ENCODE measurements at regions not wholly inside any gene's neighbourhood (a gene's known extent, or its start where the extent isn't known, plus 50 kb on each side); places are given as distances from the start of the nearest gene placed in this dataset.

GRCh38 chr1:14535619-14536355, 62.7 kb upstream of the KAZN start:
- WGBS (ENCODE audit: insufficient coverage): 92% methylated on average over 4 of the region's 6 CpGs

More at GRCh38 chr1:14535619-14536355, 62.7 kb upstream of the KAZN start:
- H3K4me3 Mint-ChIP-seq: no peak overlapping the region
- peaks cover 5% of the 10 kb centered on the region for H3K4me1 Mint-ChIP-seq
- Histone ChIP-seq H3K27me3 (replicated peaks in 1 of 4; ENCODE audit: control extremely low read depth in 1 of 4, control insufficient read depth in 3 of 4, insufficient read depth in 4 of 4, low read length in 3 of 4) (no peaks in the 10 kb centered on the region), H3K4me2 (replicated peaks; ENCODE audit: low read depth, low read length, poor library complexity, severe bottlenecking) (no peak overlapping the region), H3K4me1 (ENCODE audit: control insufficient read depth in 2 of 2, insufficient read depth in 2 of 2, low read length in 2 of 2) (peaks cover 0 to 7% of the 10 kb centered on the region in 2 donors), H3K4me3 (ENCODE audit: control extremely low read depth in 1 of 5, extremely low read depth in 1 of 5, insufficient read depth in 1 of 5, low read depth in 2 of 5, low read length in 4 of 5) (no peak overlapping the region), H3K9ac (ENCODE audit: low read length) (no peak overlapping the region), H3K27ac (ENCODE audit: low read length in 2 of 2) (no peak overlapping the region), H4K20me1 (ENCODE audit: control insufficient read depth, insufficient read depth, low read length, poor library complexity, severe bottlenecking) (no peaks in the 10 kb centered on the region), H3K79me2 (ENCODE audit: control insufficient read depth, insufficient read depth, low read length) (no peaks in the 10 kb centered on the region), H3K36me3 (replicated peaks in 1 of 2; ENCODE audit: control extremely low read depth in 1 of 2, control insufficient read depth in 1 of 2, extremely low read depth in 1 of 2, insufficient read depth in 2 of 2, low read length in 1 of 2) (no peaks in the 10 kb centered on the region), H2AFZ (ENCODE audit: insufficient read depth, low read depth, low read length, poor library complexity, severe bottlenecking) (no peak overlapping the region), H3K9me3 (ENCODE audit: control extremely low read depth in 1 of 3, control insufficient read depth in 2 of 3, insufficient read depth in 1 of 3, low read length in 2 of 3) (no peaks in the 10 kb centered on the region)
- H3K27ac Mint-ChIP-seq: no peak overlapping the region
- intact Hi-C loops (cut with micrococcal nuclease): no loop called here
- ChIA-PET CTCF (no interaction called here), POLR2A (no interaction called here)
- TF ChIP-seq CTCF (IDR thresholded peaks at IDR 0.05) (no peak), EZH2 (IDR thresholded peaks at IDR 0.05; ENCODE audit: borderline replicate concordance, insufficient read depth, low read depth, low read length, poor library complexity, severe bottlenecking) (no peak)
- peaks cover 3% of the 10 kb centered on the region for H3K27me3 Mint-ChIP-seq
- H3K9me3 Mint-ChIP-seq (ENCODE audit: insufficient read depth): no peaks in the 10 kb centered on the region
- ATAC-seq (ENCODE audit: low read depth) (no peak), DNase-seq (no peak)

Data from B cell (primary cell).